ENCODE measurements at regions not wholly inside any gene's neighbourhood (a gene's known extent, or its start where the extent isn't known, plus 50 kb on each side); places are given as distances from the start of the nearest gene placed in this dataset.

GRCh38 chr1:83702356-83702755 lies 296.6 kb downstream of the TTLL7 start:
- no CpG with 5 or more reads among the region's 1 CpG for WGBS (ENCODE audit: insufficient coverage, low lambda C conversion rate)
- H3K27me3 ChIP-seq (ENCODE audit: control insufficient read depth, insufficient read depth, low read length): no peaks in the 10 kb centered on the region
- DNase-seq: no peak

GRCh38 chr1:83701355-83701754 lies 297.6 kb downstream of the TTLL7 start:
- Histone ChIP-seq H3K4me3 (ENCODE audit: low read length) (no peak overlapping the region), H3K27ac (ENCODE audit: low read length) (no peak overlapping the region), H3K36me3 (ENCODE audit: control insufficient read depth, insufficient read depth, low read length) (no peaks in the 10 kb centered on the region), H3K27me3 (ENCODE audit: control insufficient read depth, insufficient read depth, low read length) (peaks cover 2% of the 10 kb centered on the region), H3K9me3 (ENCODE audit: control insufficient read depth, low read depth, low read length) (no peaks in the 10 kb centered on the region), H3K4me1 (ENCODE audit: control insufficient read depth, insufficient read depth, low read length) (no peaks in the 10 kb centered on the region)
- no CpG with 5 or more reads among the region's 2 CpGs for WGBS (ENCODE audit: insufficient coverage, low lambda C conversion rate)
- DNase-seq: no peak

More at GRCh38 chr1:83702356-83702755, 296.6 kb downstream of the TTLL7 start:
- Histone ChIP-seq H3K4me1 (ENCODE audit: control insufficient read depth, insufficient read depth, low read length) (no peaks in the 10 kb centered on the region), H3K9me3 (ENCODE audit: control insufficient read depth, low read depth, low read length) (no peaks in the 10 kb centered on the region), H3K4me3 (ENCODE audit: low read length) (no peak overlapping the region), H3K27ac (ENCODE audit: low read length) (no peak overlapping the region), H3K36me3 (ENCODE audit: control insufficient read depth, insufficient read depth, low read length) (no peaks in the 10 kb centered on the region)

- H3K27me3 ChIP-seq (ENCODE audit: control insufficient read depth, insufficient read depth, low read length): peaks cover 16% of the 10 kb centered on the region
- DNase-seq: no peak
- H3K27ac ChIP-seq (ENCODE audit: low read length): no peak overlapping the region
- WGBS (ENCODE audit: insufficient coverage, low lambda C conversion rate): no CpG with 5 or more reads among the region's 2 CpGs
- no peaks in the 10 kb centered on the region for H3K9me3 ChIP-seq (ENCODE audit: control insufficient read depth, low read depth, low read length)
- H3K4me3 ChIP-seq (ENCODE audit: low read length): no peak overlapping the region
- H3K36me3 ChIP-seq (ENCODE audit: control insufficient read depth, insufficient read depth, low read length): no peaks in the 10 kb centered on the region
- no peaks in the 10 kb centered on the region for H3K4me1 ChIP-seq (ENCODE audit: control insufficient read depth, insufficient read depth, low read length)
Observed at GRCh38 chr1:83698644-83699043, 300.3 kb downstream of the TTLL7 start.

- Histone ChIP-seq H3K27ac (ENCODE audit: low read length) (no peak overlapping the region), H3K4me1 (ENCODE audit: control insufficient read depth, insufficient read depth, low read length) (no peaks in the 10 kb centered on the region), H3K36me3 (ENCODE audit: control insufficient read depth, insufficient read depth, low read length) (no peaks in the 10 kb centered on the region), H3K9me3 (ENCODE audit: control insufficient read depth, low read depth, low read length) (no peaks in the 10 kb centered on the region), H3K4me3 (ENCODE audit: low read length) (no peak overlapping the region), H3K27me3 (ENCODE audit: control insufficient read depth, insufficient read depth, low read length) (peaks cover 23% of the 10 kb centered on the region)
- no peak for DNase-seq
Observed at GRCh38 chr1:83697961-83698360, 301.0 kb downstream of the TTLL7 start.

GRCh38 chr1:83697220-83697619 lies 301.7 kb downstream of the TTLL7 start:
- Histone ChIP-seq H3K9me3 (ENCODE audit: control insufficient read depth, low read depth, low read length) (no peaks in the 10 kb centered on the region), H3K27ac (ENCODE audit: low read length) (no peak overlapping the region), H3K4me3 (ENCODE audit: low read length) (no peak overlapping the region), H3K27me3 (ENCODE audit: control insufficient read depth, insufficient read depth, low read length) (peaks cover 29% of the 10 kb centered on the region), H3K4me1 (ENCODE audit: control insufficient read depth, insufficient read depth, low read length) (no peaks in the 10 kb centered on the region), H3K36me3 (ENCODE audit: control insufficient read depth, insufficient read depth, low read length) (no peaks in the 10 kb centered on the region)
- DNase-seq: no peak
- 100% methylated on average over 1 of the region's 2 CpGs for WGBS (ENCODE audit: insufficient coverage, low lambda C conversion rate)

GRCh38 chr1:83694449-83694848 lies 304.5 kb downstream of the TTLL7 start:
- no peaks in the 10 kb centered on the region for H3K36me3 ChIP-seq (ENCODE audit: control insufficient read depth, insufficient read depth, low read length)
- H3K4me1 ChIP-seq (ENCODE audit: control insufficient read depth, insufficient read depth, low read length): no peaks in the 10 kb centered on the region
- H3K9me3 ChIP-seq (ENCODE audit: control insufficient read depth, low read depth, low read length): no peaks in the 10 kb centered on the region
- H3K4me3 ChIP-seq (ENCODE audit: low read length): no peak overlapping the region
- H3K27me3 ChIP-seq (ENCODE audit: control insufficient read depth, insufficient read depth, low read length): peaks cover 38% of the 10 kb centered on the region
- DNase-seq: no peak
- no peak overlapping the region for H3K27ac ChIP-seq (ENCODE audit: low read length)

- DNase-seq: peak in 1 of 2 donors; percentile 5
- Histone ChIP-seq H3K9me3 (ENCODE audit: control insufficient read depth, low read depth, low read length) (no peaks in the 10 kb centered on the region), H3K4me3 (ENCODE audit: low read length) (no peak overlapping the region), H3K36me3 (ENCODE audit: control insufficient read depth, insufficient read depth, low read length) (no peaks in the 10 kb centered on the region), H3K4me1 (ENCODE audit: control insufficient read depth, insufficient read depth, low read length) (no peaks in the 10 kb centered on the region), H3K27ac (ENCODE audit: low read length) (no peak overlapping the region), H3K27me3 (ENCODE audit: control insufficient read depth, insufficient read depth, low read length) (peaks cover 38% of the 10 kb centered on the region)
- WGBS (ENCODE audit: insufficient coverage, low lambda C conversion rate): 32% methylated on average over 6 of the region's 12 CpGs
Observed at GRCh38 chr1:83693427-83694126, 305.4 kb downstream of the TTLL7 start.

- Histone ChIP-seq H3K27ac (ENCODE audit: low read length) (no peak overlapping the region), H3K36me3 (ENCODE audit: control insufficient read depth, insufficient read depth, low read length) (no peaks in the 10 kb centered on the region), H3K9me3 (ENCODE audit: control insufficient read depth, low read depth, low read length) (no peaks in the 10 kb centered on the region), H3K27me3 (ENCODE audit: control insufficient read depth, insufficient read depth, low read length) (peaks cover 38% of the 10 kb centered on the region), H3K4me1 (ENCODE audit: control insufficient read depth, insufficient read depth, low read length) (no peaks in the 10 kb centered on the region), H3K4me3 (ENCODE audit: low read length) (no peak overlapping the region)
- peak; percentile 7 to 29 for DNase-seq
- WGBS (ENCODE audit: insufficient coverage, low lambda C conversion rate): 8% methylated on average over 2 of the region's 13 CpGs
Observed at GRCh38 chr1:83692524-83693381, 306.2 kb downstream of the TTLL7 start.

- Histone ChIP-seq H3K9me3 (ENCODE audit: control insufficient read depth, low read depth, low read length) (no peaks in the 10 kb centered on the region), H3K36me3 (ENCODE audit: control insufficient read depth, insufficient read depth, low read length) (no peaks in the 10 kb centered on the region), H3K4me3 (ENCODE audit: low read length) (no peak overlapping the region), H3K27me3 (ENCODE audit: control insufficient read depth, insufficient read depth, low read length) (peaks cover 38% of the 10 kb centered on the region), H3K27ac (ENCODE audit: low read length) (no peak overlapping the region), H3K4me1 (ENCODE audit: control insufficient read depth, insufficient read depth, low read length) (no peaks in the 10 kb centered on the region)
- no peak for DNase-seq
- WGBS (ENCODE audit: insufficient coverage, low lambda C conversion rate): no CpG with 5 or more reads among the region's 8 CpGs
Observed at GRCh38 chr1:83691953-83692500, 306.9 kb downstream of the TTLL7 start.

- H3K27me3 ChIP-seq (ENCODE audit: control insufficient read depth, insufficient read depth, low read length): peaks cover 33% of the 10 kb centered on the region
- no peak overlapping the region for H3K27ac ChIP-seq (ENCODE audit: low read length)
- no peak overlapping the region for H3K4me3 ChIP-seq (ENCODE audit: low read length)
- no peak for DNase-seq
- no peaks in the 10 kb centered on the region for H3K36me3 ChIP-seq (ENCODE audit: control insufficient read depth, insufficient read depth, low read length)
- 91% methylated on average over 4 of the region's 6 CpGs for WGBS (ENCODE audit: insufficient coverage, low lambda C conversion rate)
- no peaks in the 10 kb centered on the region for H3K9me3 ChIP-seq (ENCODE audit: control insufficient read depth, low read depth, low read length)
- no peaks in the 10 kb centered on the region for H3K4me1 ChIP-seq (ENCODE audit: control insufficient read depth, insufficient read depth, low read length)
Observed at GRCh38 chr1:83689921-83690868, 308.7 kb downstream of the TTLL7 start.
